GM12878 (cell line): ENCODE measurements at regions not wholly inside any gene's neighbourhood (a gene's known extent, or its start where the extent isn't known, plus 50 kb on each side); places are given as distances from the start of the nearest gene placed in this dataset.

Experiments
- ATAC-seq: fragments of 200-7000 bp; cut with Tn5 transposase; 3 replicates; pipeline ENCODE4 v1.9.1; 2020; ENCODE audit warnings: mild to moderate bottlenecking, moderate library complexity
- BruUV-seq: library from RNA; stranded (reverse); fragments of 400-500 nt; replicated peaks from 2 replicates; lab custom pipeline; 2021; lab: Mats Ljungman, UMichigan
- CTCF ChIA-PET: fragments of 300-600 bp; sonication (Branson Sonifier 250); formaldehyde crosslinking; extraction: SDS; loops from one replicate; lab custom pipeline; 2021; ENCODE audit warnings: inconsistent platforms; lab: Yijun Ruan, JAX
- POLR2A ChIA-PET: fragments of 350-600 bp; formaldehyde crosslinking; extraction: SDS; loops from one replicate; lab custom pipeline; 2021; ENCODE audit warnings: inconsistent platforms; lab: Charles Lee
- RAD21 ChIA-PET: fragments of 300-600 bp; sonication (Branson Sonifier 250); formaldehyde crosslinking; loops from one replicate; lab custom pipeline; 2023; ENCODE audit warnings: antibody characterized with exemption; ENCODE audit not compliant: unreplicated experiment; lab: Charles Lee
- SMC1A ChIA-PET: fragments of 300-600 bp; sonication (Branson Sonifier 250); formaldehyde crosslinking; loops from one replicate; lab custom pipeline; 2023; ENCODE audit not compliant: unreplicated experiment, uncharacterized antibody; lab: Charles Lee
- DNase-seq: peaks from one replicate; pipeline ENCODE4 v3.0.0-alpha.2; 2011; ENCODE audit warnings: low read depth, low spot score
- FAIRE-seq: peaks from 3 replicates; lab custom pipeline; 2011; peaks lifted over from hg19 to GRCh38; lab: Jason Lieb, UNC
- H2AFZ ChIP-seq: 2 replicates; pipeline ENCODE4 v1.6.0; 2011; ENCODE audit warnings: low read depth, low read length, control low read depth; ENCODE audit not compliant: control insufficient read depth
- H3K27ac ChIP-seq: 2 replicates; pipeline ENCODE4 v1.5.1; 2011; ENCODE audit warnings: control low read depth; ENCODE audit not compliant: control insufficient read depth, insufficient read depth
- H3K27me3 ChIP-seq, 2 experiments: replicated peaks in 1 of 2; 2 replicates each; pipeline versions ENCODE4 v1.6.0 to v1.6.1; 2011; ENCODE audit warnings: low read length in 1 of 2; ENCODE audit not compliant: control insufficient read depth in 2 of 2, insufficient read depth in 2 of 2
- H3K36me3 ChIP-seq, 2 experiments: 2 replicates each; pipeline ENCODE4 v1.5.1; 2011; ENCODE audit warnings: low read length in 1 of 2; ENCODE audit not compliant: control insufficient read depth in 2 of 2, insufficient read depth in 2 of 2
- H3K4me1 ChIP-seq: 2 replicates; pipeline ENCODE4 v1.6.1; 2011; ENCODE audit warnings: mild to moderate bottlenecking, low read length, moderate library complexity, mixed read lengths; ENCODE audit not compliant: control insufficient read depth, insufficient read depth
- H3K4me2 ChIP-seq: 2 replicates; pipeline ENCODE4 v1.6.0; 2011; ENCODE audit warnings: control low read depth; ENCODE audit not compliant: control insufficient read depth, insufficient read depth
- H3K4me3 ChIP-seq: fragments of 200-600 bp; sonication (generic); 2 replicates; pipeline ENCODE4 v1.5.1; 2016
- H3K79me2 ChIP-seq: 2 replicates; pipeline ENCODE4 v1.6.0; 2011; ENCODE audit warnings: low read length; ENCODE audit not compliant: control insufficient read depth, insufficient read depth
- H3K9ac ChIP-seq: 2 replicates; pipeline ENCODE4 v1.8.0; 2011; ENCODE audit warnings: low read length, control low read depth, mixed read lengths; ENCODE audit not compliant: control insufficient read depth, insufficient read depth
- H3K9me3 ChIP-seq: replicated peaks from 3 replicates; pipeline ENCODE4 v1.5.1; 2011; ENCODE audit warnings: mild to moderate bottlenecking, low read length; ENCODE audit not compliant: control insufficient read depth, insufficient read depth
- H4K20me1 ChIP-seq: 2 replicates; pipeline ENCODE4 v1.6.0; 2011; ENCODE audit not compliant: control insufficient read depth, insufficient read depth
- CREB1 ChIP-seq: IDR thresholded peaks from 2 replicates; pipeline ENCODE4 v1.6.1; 2012; ENCODE audit warnings: low read depth, mild to moderate bottlenecking, inconsistent platforms
- GABPA ChIP-seq: IDR thresholded peaks from 2 replicates; pipeline ENCODE4 v1.6.1; 2014; ENCODE audit warnings: antibody characterized with exemption, low read depth, mild to moderate bottlenecking, inconsistent platforms
- MEF2B ChIP-seq: fragments of 450-650 bp; IDR thresholded peaks from 2 replicates; pipeline ENCODE4 v1.6.1; 2018; ENCODE audit warnings: mild to moderate bottlenecking, moderate library complexity; ENCODE audit not compliant: partially characterized antibody, poor library complexity, severe bottlenecking
- MYC ChIP-seq: IDR thresholded peaks from 2 replicates; pipeline ENCODE4 v1.6.1; 2011; ENCODE audit warnings: mild to moderate bottlenecking, low read length, moderate library complexity, inconsistent platforms; ENCODE audit not compliant: insufficient read depth, insufficient replicate concordance, insufficient read length, severe bottlenecking
- RAD51 ChIP-seq: fragments of 450-650 bp; IDR thresholded peaks from 2 replicates; pipeline ENCODE4 v1.6.1; 2016; ENCODE audit warnings: moderate library complexity, mild to moderate bottlenecking, inconsistent platforms
- RCOR1 ChIP-seq: conservative IDR thresholded peaks from 2 replicates; pipeline ENCODE4 v1.6.1; 2012; ENCODE audit warnings: low read depth, low read length, improper control_type of control experiment
- SRF ChIP-seq, 2 experiments: IDR thresholded peaks; 2 replicates each; pipeline ENCODE4 v1.6.1; 2011; ENCODE audit warnings: low read depth in 2 of 2, low read length in 2 of 2, mild to moderate bottlenecking in 1 of 2, moderate library complexity in 1 of 2
- WGBS: methylation state at CpG from one replicate; pipeline ENCODE4 v1.1.6; 2016; ENCODE audit warnings: low lambda C conversion rate; ENCODE audit not compliant: insufficient replicate concordance, insufficient coverage; ENCODE audit errors: missing lambda C conversion rate; 5-methylcytosine and 5-hydroxymethylcytosine counted together
- in situ Hi-C: fragments of 300-500 bp; cut with MboI; formaldehyde crosslinking; loops from 9 replicates; pipeline ENCODE4 v1.14.3; 2018; ENCODE audit warnings: mixed read lengths
- intact Hi-C: fragments of 100-400 bp; cut with micrococcal nuclease; formaldehyde crosslinking; loops from one replicate; pipeline ENCODE4 v1.14.2; 2022; ENCODE audit not compliant: unreplicated experiment
- TF ChIP-seq, protein P1 (sequence below): IDR thresholded peaks from 2 replicates; pipeline ENCODE4 v1.6.1; 2011; ENCODE audit warnings: low read depth, low read length, improper control_type of control experiment, borderline replicate concordance
- TF ChIP-seq, protein P2 (sequence below): fragments of 150-350 bp; IDR thresholded peaks from 2 replicates; pipeline ENCODE4 v1.6.1; 2016; ENCODE audit warnings: low read depth, low read length
- TF ChIP-seq, protein P3 (sequence below): fragments of 450-650 bp; IDR thresholded peaks from 2 replicates; pipeline ENCODE4 v1.6.1; 2017; ENCODE audit warnings: antibody characterized with exemption, mild to moderate bottlenecking, moderate library complexity
- TF ChIP-seq, protein P4 (sequence below): fragments of 450-650 bp; IDR thresholded peaks from 2 replicates; pipeline ENCODE4 v1.6.1; 2018; ENCODE audit warnings: borderline replicate concordance, mild to moderate bottlenecking; ENCODE audit not compliant: partially characterized antibody
- TF ChIP-seq, protein P5 (sequence below), 3 experiments: IDR thresholded peaks in 2 of 3; conservative IDR thresholded peaks in 1 of 3; 2 replicates each; pipeline ENCODE4 v1.5.1; 2011; ENCODE audit warnings: low read depth in 3 of 3, low read length in 3 of 3, mild to moderate bottlenecking in 3 of 3, control low read depth in 2 of 3, moderate library complexity in 2 of 3, inconsistent platforms in 1 of 3, mixed read lengths in 1 of 3; ENCODE audit not compliant: control insufficient read depth in 2 of 3, insufficient read depth in 1 of 3; ENCODE audit errors: extremely low read depth in 1 of 3

DNA sequence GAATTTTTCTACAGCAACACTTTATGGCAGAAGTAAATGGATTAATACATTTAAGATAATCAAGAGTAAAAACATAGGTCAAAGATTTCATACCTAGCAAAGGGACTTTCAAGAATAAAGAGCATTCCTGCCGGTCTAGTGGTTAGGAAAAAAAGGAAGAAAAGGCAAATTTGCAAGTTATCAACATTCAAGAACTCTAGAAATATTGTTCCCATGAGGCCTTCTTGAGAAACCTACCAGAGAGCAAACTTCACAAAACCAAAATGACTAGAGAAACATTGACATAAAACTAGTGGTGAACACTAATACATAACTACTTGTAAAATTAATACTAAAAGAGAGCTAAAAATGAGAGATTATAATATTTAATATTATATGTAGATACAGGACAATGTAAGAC, 320.2 kb upstream of the RGMB start:
- H3K4me1 ChIP-seq = no peaks in the 10 kb centered on the region
- RAD21 ChIA-PET = no interaction called here
- no peaks in the 10 kb centered on the region for H3K79me2 ChIP-seq
- no peak overlapping the region for H3K27ac ChIP-seq
- FAIRE-seq (no peak), DNase-seq (no peak), ATAC-seq (no peak)
- H3K36me3 ChIP-seq = no peaks in the 10 kb centered on the region
- intact Hi-C loops = no loop called here
- BruUV-seq = no TSS peak
- no peaks in the 10 kb centered on the region for H4K20me1 ChIP-seq
- no peaks in the 10 kb centered on the region for H3K9me3 ChIP-seq
- H3K9ac ChIP-seq = no peak overlapping the region
- no peak overlapping the region for H3K4me2 ChIP-seq
- WGBS = 0% methylated on average over 1 of the region's 1 CpG
- POLR2A ChIA-PET = no interaction called here
- H2AFZ ChIP-seq = no peak overlapping the region
- CTCF ChIA-PET = no interaction called here
- SMC1A ChIA-PET = no interaction called here
- H3K4me3 ChIP-seq = no peak overlapping the region
- no peaks in the 10 kb centered on the region for H3K27me3 ChIP-seq
- in situ Hi-C loops = no loop called here
- no peak for TF ChIP-seq RAD51
- TF ChIP-seq, protein P1, sequence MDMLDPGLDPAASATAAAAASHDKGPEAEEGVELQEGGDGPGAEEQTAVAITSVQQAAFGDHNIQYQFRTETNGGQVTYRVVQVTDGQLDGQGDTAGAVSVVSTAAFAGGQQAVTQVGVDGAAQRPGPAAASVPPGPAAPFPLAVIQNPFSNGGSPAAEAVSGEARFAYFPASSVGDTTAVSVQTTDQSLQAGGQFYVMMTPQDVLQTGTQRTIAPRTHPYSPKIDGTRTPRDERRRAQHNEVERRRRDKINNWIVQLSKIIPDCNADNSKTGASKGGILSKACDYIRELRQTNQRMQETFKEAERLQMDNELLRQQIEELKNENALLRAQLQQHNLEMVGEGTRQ = no peak
- TF ChIP-seq GABPA = no peak
- TF ChIP-seq, protein P2, sequence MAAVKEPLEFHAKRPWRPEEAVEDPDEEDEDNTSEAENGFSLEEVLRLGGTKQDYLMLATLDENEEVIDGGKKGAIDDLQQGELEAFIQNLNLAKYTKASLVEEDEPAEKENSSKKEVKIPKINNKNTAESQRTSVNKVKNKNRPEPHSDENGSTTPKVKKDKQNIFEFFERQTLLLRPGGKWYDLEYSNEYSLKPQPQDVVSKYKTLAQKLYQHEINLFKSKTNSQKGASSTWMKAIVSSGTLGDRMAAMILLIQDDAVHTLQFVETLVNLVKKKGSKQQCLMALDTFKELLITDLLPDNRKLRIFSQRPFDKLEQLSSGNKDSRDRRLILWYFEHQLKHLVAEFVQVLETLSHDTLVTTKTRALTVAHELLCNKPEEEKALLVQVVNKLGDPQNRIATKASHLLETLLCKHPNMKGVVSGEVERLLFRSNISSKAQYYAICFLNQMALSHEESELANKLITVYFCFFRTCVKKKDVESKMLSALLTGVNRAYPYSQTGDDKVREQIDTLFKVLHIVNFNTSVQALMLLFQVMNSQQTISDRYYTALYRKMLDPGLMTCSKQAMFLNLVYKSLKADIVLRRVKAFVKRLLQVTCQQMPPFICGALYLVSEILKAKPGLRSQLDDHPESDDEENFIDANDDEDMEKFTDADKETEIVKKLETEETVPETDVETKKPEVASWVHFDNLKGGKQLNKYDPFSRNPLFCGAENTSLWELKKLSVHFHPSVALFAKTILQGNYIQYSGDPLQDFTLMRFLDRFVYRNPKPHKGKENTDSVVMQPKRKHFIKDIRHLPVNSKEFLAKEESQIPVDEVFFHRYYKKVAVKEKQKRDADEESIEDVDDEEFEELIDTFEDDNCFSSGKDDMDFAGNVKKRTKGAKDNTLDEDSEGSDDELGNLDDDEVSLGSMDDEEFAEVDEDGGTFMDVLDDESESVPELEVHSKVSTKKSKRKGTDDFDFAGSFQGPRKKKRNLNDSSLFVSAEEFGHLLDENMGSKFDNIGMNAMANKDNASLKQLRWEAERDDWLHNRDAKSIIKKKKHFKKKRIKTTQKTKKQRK = no peak
- no peak for TF ChIP-seq MEF2B
- no peak for TF ChIP-seq MYC
- no peak for TF ChIP-seq CREB1
- TF ChIP-seq, protein P3, sequence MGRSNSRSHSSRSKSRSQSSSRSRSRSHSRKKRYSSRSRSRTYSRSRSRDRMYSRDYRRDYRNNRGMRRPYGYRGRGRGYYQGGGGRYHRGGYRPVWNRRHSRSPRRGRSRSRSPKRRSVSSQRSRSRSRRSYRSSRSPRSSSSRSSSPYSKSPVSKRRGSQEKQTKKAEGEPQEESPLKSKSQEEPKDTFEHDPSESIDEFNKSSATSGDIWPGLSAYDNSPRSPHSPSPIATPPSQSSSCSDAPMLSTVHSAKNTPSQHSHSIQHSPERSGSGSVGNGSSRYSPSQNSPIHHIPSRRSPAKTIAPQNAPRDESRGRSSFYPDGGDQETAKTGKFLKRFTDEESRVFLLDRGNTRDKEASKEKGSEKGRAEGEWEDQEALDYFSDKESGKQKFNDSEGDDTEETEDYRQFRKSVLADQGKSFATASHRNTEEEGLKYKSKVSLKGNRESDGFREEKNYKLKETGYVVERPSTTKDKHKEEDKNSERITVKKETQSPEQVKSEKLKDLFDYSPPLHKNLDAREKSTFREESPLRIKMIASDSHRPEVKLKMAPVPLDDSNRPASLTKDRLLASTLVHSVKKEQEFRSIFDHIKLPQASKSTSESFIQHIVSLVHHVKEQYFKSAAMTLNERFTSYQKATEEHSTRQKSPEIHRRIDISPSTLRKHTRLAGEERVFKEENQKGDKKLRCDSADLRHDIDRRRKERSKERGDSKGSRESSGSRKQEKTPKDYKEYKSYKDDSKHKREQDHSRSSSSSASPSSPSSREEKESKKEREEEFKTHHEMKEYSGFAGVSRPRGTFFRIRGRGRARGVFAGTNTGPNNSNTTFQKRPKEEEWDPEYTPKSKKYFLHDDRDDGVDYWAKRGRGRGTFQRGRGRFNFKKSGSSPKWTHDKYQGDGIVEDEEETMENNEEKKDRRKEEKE = no peak
- TF ChIP-seq RCOR1 = no peak
- TF ChIP-seq, protein P4, sequence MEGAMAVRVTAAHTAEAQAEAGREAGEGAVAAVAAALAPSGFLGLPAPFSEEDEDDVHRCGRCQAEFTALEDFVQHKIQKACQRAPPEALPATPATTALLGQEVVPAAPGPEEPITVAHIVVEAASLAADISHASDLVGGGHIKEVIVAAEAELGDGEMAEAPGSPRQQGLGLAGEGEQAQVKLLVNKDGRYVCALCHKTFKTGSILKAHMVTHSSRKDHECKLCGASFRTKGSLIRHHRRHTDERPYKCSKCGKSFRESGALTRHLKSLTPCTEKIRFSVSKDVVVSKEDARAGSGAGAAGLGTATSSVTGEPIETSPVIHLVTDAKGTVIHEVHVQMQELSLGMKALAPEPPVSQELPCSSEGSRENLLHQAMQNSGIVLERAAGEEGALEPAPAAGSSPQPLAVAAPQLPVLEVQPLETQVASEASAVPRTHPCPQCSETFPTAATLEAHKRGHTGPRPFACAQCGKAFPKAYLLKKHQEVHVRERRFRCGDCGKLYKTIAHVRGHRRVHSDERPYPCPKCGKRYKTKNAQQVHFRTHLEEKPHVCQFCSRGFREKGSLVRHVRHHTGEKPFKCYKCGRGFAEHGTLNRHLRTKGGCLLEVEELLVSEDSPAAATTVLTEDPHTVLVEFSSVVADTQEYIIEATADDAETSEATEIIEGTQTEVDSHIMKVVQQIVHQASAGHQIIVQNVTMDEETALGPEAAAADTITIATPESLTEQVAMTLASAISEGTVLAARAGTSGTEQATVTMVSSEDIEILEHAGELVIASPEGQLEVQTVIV = no peak
- TF ChIP-seq, protein P5, sequence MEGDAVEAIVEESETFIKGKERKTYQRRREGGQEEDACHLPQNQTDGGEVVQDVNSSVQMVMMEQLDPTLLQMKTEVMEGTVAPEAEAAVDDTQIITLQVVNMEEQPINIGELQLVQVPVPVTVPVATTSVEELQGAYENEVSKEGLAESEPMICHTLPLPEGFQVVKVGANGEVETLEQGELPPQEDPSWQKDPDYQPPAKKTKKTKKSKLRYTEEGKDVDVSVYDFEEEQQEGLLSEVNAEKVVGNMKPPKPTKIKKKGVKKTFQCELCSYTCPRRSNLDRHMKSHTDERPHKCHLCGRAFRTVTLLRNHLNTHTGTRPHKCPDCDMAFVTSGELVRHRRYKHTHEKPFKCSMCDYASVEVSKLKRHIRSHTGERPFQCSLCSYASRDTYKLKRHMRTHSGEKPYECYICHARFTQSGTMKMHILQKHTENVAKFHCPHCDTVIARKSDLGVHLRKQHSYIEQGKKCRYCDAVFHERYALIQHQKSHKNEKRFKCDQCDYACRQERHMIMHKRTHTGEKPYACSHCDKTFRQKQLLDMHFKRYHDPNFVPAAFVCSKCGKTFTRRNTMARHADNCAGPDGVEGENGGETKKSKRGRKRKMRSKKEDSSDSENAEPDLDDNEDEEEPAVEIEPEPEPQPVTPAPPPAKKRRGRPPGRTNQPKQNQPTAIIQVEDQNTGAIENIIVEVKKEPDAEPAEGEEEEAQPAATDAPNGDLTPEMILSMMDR (IDR thresholded peaks at IDR 0.05 in 2 of 3, conservative IDR thresholded peaks at IDR 0.05 in 1 of 3; ENCODE audit: control insufficient read depth in 2 of 3, extremely low read depth in 1 of 3, insufficient read depth in 1 of 3, low read depth in 3 of 3, low read length in 3 of 3) = no peak
- no peak for TF ChIP-seq SRF (IDR thresholded peaks at IDR 0.05; ENCODE audit: low read depth in 2 of 2, low read length in 2 of 2)
